ENCODE measurements at regions not wholly inside any gene's neighbourhood (a gene's known extent, or its start where the extent isn't known, plus 50 kb on each side); places are given as distances from the start of the nearest gene placed in this dataset.

DNA sequence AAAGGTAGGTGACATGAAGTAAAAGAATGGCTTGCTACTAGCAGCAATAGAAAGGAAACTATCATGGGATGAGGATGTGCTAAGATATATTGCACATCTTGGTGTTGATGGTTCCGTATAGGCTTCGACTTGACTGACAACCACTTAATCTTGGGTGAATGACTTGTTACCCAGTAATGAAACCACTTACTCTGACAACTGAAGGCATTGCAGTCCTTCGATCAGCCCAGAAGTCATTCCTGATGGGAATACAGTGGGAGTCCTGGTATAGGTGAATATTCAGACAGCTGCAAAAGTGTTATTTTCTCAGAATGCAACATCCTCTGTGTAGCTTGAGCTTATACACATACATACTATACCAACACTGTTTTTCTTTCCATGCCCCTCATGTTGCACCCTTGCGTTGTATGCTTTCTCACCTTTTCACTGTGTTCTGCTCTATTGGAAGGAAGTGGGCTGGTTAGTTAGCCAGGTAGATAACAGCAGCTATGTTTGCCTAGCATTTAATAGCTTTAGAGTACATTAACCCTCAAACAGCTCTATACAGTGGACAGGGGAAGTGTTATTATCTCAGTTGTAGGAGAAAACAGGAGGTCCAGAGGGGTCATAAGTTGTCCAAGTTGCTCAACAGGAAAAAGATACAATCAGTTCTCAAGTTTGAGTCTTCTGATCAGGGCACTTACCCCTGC lies 376.5 kb downstream of the MFSD1 start:
- TF ChIP-seq POLR2A (IDR thresholded peaks at IDR 0.05) (no peak), CTCF (IDR thresholded peaks at IDR 0.05) (no peak), POLR2AphosphoS5 (IDR thresholded peaks at IDR 0.05) (no peak), EP300 (IDR thresholded peaks at IDR 0.05; ENCODE audit: low read depth) (no peak)
